Parathyroid adenoma (tissue), 2 donors: ENCODE measurements at regions not wholly inside any gene's neighbourhood (a gene's known extent, or its start where the extent isn't known, plus 50 kb on each side); places are given as distances from the start of the nearest gene placed in this dataset.

Experiments used
- H2AFZ ChIP-seq: fragments of 300-600 bp; sonication (generic); one replicate; pipeline ENCODE4 v1.7.0; 2017; ENCODE audit warnings: antibody characterized with exemption, mild to moderate bottlenecking
- H3K27ac ChIP-seq: fragments of 300-600 bp; sonication (generic); one replicate; pipeline ENCODE4 v1.7.0; 2017
- H3K27me3 ChIP-seq: fragments of 300-600 bp; sonication (generic); one replicate; pipeline ENCODE4 v1.7.0; 2017; ENCODE audit warnings: low read length; ENCODE audit not compliant: control insufficient read depth, insufficient read depth
- H3K36me3 ChIP-seq: fragments of 300-600 bp; sonication (generic); one replicate; pipeline ENCODE4 v1.7.0; 2017; ENCODE audit warnings: low read length; ENCODE audit not compliant: control insufficient read depth, insufficient read depth
- H3K4me1 ChIP-seq: fragments of 300-600 bp; sonication (generic); one replicate; pipeline ENCODE4 v1.7.0; 2017; ENCODE audit warnings: control low read depth
- H3K4me2 ChIP-seq: fragments of 300-600 bp; sonication (generic); one replicate; pipeline ENCODE4 v1.7.0; 2017; ENCODE audit warnings: low read length
- H3K4me3 ChIP-seq: fragments of 300-600 bp; sonication (generic); one replicate; pipeline ENCODE4 v1.7.0; 2017; ENCODE audit warnings: low read depth, low read length
- H3K79me2 ChIP-seq: fragments of 300-600 bp; sonication (generic); one replicate; pipeline ENCODE4 v1.7.0; 2017; ENCODE audit warnings: control low read depth
- H3K9ac ChIP-seq: fragments of 300-600 bp; sonication (generic); one replicate; pipeline ENCODE4 v1.7.0; 2017; ENCODE audit warnings: mild to moderate bottlenecking
- H3K9me3 ChIP-seq: fragments of 300-600 bp; sonication (generic); one replicate; pipeline ENCODE4 v1.7.0; 2017; ENCODE audit warnings: low read length; ENCODE audit not compliant: control insufficient read depth
- CTCF ChIP-seq: fragments of 300-600 bp; sonication (generic); IDR thresholded peaks from one replicate; pipeline ENCODE4 v1.7.0; 2017; ENCODE audit warnings: antibody characterized with exemption, mild to moderate bottlenecking
- donor health status: primary hyperparathyroidism.

GRCh38 chr2:221077251-221077650 lies 494.9 kb downstream of the EPHA4 start:
- Histone ChIP-seq H3K79me2 (no peaks in the 10 kb centered on the region), H3K4me2 (no peak overlapping the region), H3K36me3 (no peaks in the 10 kb centered on the region), H2AFZ (no peak overlapping the region), H3K27ac (no peak overlapping the region), H3K9ac (no peak overlapping the region), H3K4me1 (no peaks in the 10 kb centered on the region), H3K4me3 (no peak overlapping the region), H3K9me3 (no peaks in the 10 kb centered on the region), H3K27me3 (no peaks in the 10 kb centered on the region)
- TF ChIP-seq CTCF: no peak

GRCh38 chr2:221077799-221078198 lies 494.3 kb downstream of the EPHA4 start:
- no peak overlapping the region for H3K4me3 ChIP-seq
- H2AFZ ChIP-seq: no peak overlapping the region

GRCh38 chr2:221085341-221085900 lies 486.7 kb downstream of the EPHA4 start:
- TF ChIP-seq CTCF: no peak
- Histone ChIP-seq H3K4me2 (no peak overlapping the region), H3K9me3 (no peaks in the 10 kb centered on the region), H3K27me3 (no peaks in the 10 kb centered on the region), H3K27ac (no peak overlapping the region), H3K4me1 (no peaks in the 10 kb centered on the region), H3K36me3 (no peaks in the 10 kb centered on the region), H3K4me3 (no peak overlapping the region), H3K9ac (no peak overlapping the region), H2AFZ (no peak overlapping the region), H3K79me2 (no peaks in the 10 kb centered on the region)

More at GRCh38 chr2:221077799-221078198, 494.3 kb downstream of the EPHA4 start:
- Histone ChIP-seq H3K79me2 (no peaks in the 10 kb centered on the region), H3K9ac (no peak overlapping the region), H3K4me1 (no peaks in the 10 kb centered on the region), H3K4me2 (no peak overlapping the region), H3K27ac (no peak overlapping the region), H3K9me3 (no peaks in the 10 kb centered on the region), H3K36me3 (no peaks in the 10 kb centered on the region), H3K27me3 (no peaks in the 10 kb centered on the region)
- no peak for TF ChIP-seq CTCF

GRCh38 chr2:221085936-221086335 lies 486.2 kb downstream of the EPHA4 start:
- Histone ChIP-seq H3K4me3 (no peak overlapping the region), H3K4me1 (no peaks in the 10 kb centered on the region), H3K9me3 (no peaks in the 10 kb centered on the region), H2AFZ (no peak overlapping the region), H3K9ac (no peak overlapping the region), H3K27ac (no peak overlapping the region), H3K4me2 (no peak overlapping the region), H3K27me3 (no peaks in the 10 kb centered on the region), H3K36me3 (no peaks in the 10 kb centered on the region), H3K79me2 (no peaks in the 10 kb centered on the region)
- TF ChIP-seq CTCF: no peak

GRCh38 chr2:221087779-221088178 lies 484.3 kb downstream of the EPHA4 start:
- H3K4me1 ChIP-seq: no peaks in the 10 kb centered on the region
- H3K9ac ChIP-seq: no peak overlapping the region
- H3K4me3 ChIP-seq: no peak overlapping the region
- no peaks in the 10 kb centered on the region for H3K27me3 ChIP-seq
- no peak overlapping the region for H3K4me2 ChIP-seq
- H3K36me3 ChIP-seq: no peaks in the 10 kb centered on the region
- TF ChIP-seq CTCF: no peak
- no peaks in the 10 kb centered on the region for H3K9me3 ChIP-seq
- no peaks in the 10 kb centered on the region for H3K79me2 ChIP-seq
- H3K27ac ChIP-seq: no peak overlapping the region
- H2AFZ ChIP-seq: no peak overlapping the region
